ENCODE measurements at regions not wholly inside any gene's neighbourhood (a gene's known extent, or its start where the extent isn't known, plus 50 kb on each side); places are given as distances from the start of the nearest gene placed in this dataset.

- no peak overlapping the region for H3K4me3 ChIP-seq
- no peak for TF ChIP-seq CTCF (IDR thresholded peaks at IDR 0.05; ENCODE audit: low read depth, low read length)
- H3K27me3 ChIP-seq: no peaks in the 10 kb centered on the region
- H3K9me3 ChIP-seq (ENCODE audit: low read depth): no peaks in the 10 kb centered on the region
- H3K4me1 ChIP-seq (ENCODE audit: low read depth): no peaks in the 10 kb centered on the region
- no peak for DNase-seq (ENCODE audit: low read depth in 1 of 2, low spot score in 1 of 2)
- H3K27ac ChIP-seq: no peak overlapping the region
- H3K36me3 ChIP-seq: no peaks in the 10 kb centered on the region
Observed at GRCh38 chr11:37671321-37671720, 1073.3 kb upstream of the RAG2 start.

- no peak for TF ChIP-seq CTCF (IDR thresholded peaks at IDR 0.05; ENCODE audit: low read depth, low read length)
- Histone ChIP-seq H3K27ac (no peak overlapping the region), H3K4me3 (no peak overlapping the region), H3K4me1 (ENCODE audit: low read depth) (no peaks in the 10 kb centered on the region), H3K9me3 (ENCODE audit: low read depth) (no peaks in the 10 kb centered on the region), H3K36me3 (no peaks in the 10 kb centered on the region), H3K27me3 (no peaks in the 10 kb centered on the region)
- DNase-seq (ENCODE audit: low read depth in 1 of 2, low spot score in 1 of 2): no peak
Observed at GRCh38 chr11:37666960-37667359, 1068.9 kb upstream of the RAG2 start.

- TF ChIP-seq CTCF (IDR thresholded peaks at IDR 0.05; ENCODE audit: low read depth, low read length): peak; percentile 42
- H3K4me3 ChIP-seq: no peak overlapping the region
- H3K9me3 ChIP-seq (ENCODE audit: low read depth): no peaks in the 10 kb centered on the region
- no peaks in the 10 kb centered on the region for H3K27me3 ChIP-seq
- H3K4me1 ChIP-seq (ENCODE audit: low read depth): no peaks in the 10 kb centered on the region
- peak in 1 of 2 donors; percentile 30 for DNase-seq (ENCODE audit: low read depth in 1 of 2, low spot score in 1 of 2)
- no peak overlapping the region for H3K27ac ChIP-seq
- H3K36me3 ChIP-seq: no peaks in the 10 kb centered on the region
Observed at GRCh38 chr11:37657645-37658044, 1059.6 kb upstream of the RAG2 start.

- H3K4me1 ChIP-seq (ENCODE audit: low read depth): peaks cover 12% of the 10 kb centered on the region
Observed at GRCh38 chr11:37647767-37648166, 1049.7 kb upstream of the RAG2 start.

GRCh38 chr11:37643968-37644367 lies 1045.9 kb upstream of the RAG2 start:
- no peaks in the 10 kb centered on the region for H3K27me3 ChIP-seq
- no peaks in the 10 kb centered on the region for H3K9me3 ChIP-seq (ENCODE audit: low read depth)
- no peak overlapping the region for H3K4me3 ChIP-seq
- no peak for TF ChIP-seq CTCF (IDR thresholded peaks at IDR 0.05; ENCODE audit: low read depth, low read length)
- no peak overlapping the region for H3K27ac ChIP-seq
- no peaks in the 10 kb centered on the region for H3K36me3 ChIP-seq
- DNase-seq (ENCODE audit: low read depth in 1 of 2, low spot score in 1 of 2): no peak
- no peaks in the 10 kb centered on the region for H3K4me1 ChIP-seq (ENCODE audit: low read depth)

More at GRCh38 chr11:37647767-37648166, 1049.7 kb upstream of the RAG2 start:
- Histone ChIP-seq H3K4me3 (no peak overlapping the region), H3K9me3 (ENCODE audit: low read depth) (no peaks in the 10 kb centered on the region), H3K36me3 (no peaks in the 10 kb centered on the region), H3K27me3 (no peaks in the 10 kb centered on the region), H3K27ac (no peak overlapping the region)
- TF ChIP-seq CTCF (IDR thresholded peaks at IDR 0.05; ENCODE audit: low read depth, low read length): no peak
- no peak for DNase-seq (ENCODE audit: low read depth in 1 of 2, low spot score in 1 of 2)

GRCh38 chr11:37642296-37642695 lies 1044.3 kb upstream of the RAG2 start:
- Histone ChIP-seq H3K27ac (no peak overlapping the region), H3K9me3 (ENCODE audit: low read depth) (no peaks in the 10 kb centered on the region)
- no peak for DNase-seq (ENCODE audit: low read depth in 1 of 2, low spot score in 1 of 2)

More at GRCh38 chr11:37642296-37642695, 1044.3 kb upstream of the RAG2 start:
- H3K4me3 ChIP-seq: no peak overlapping the region
- H3K27me3 ChIP-seq: no peaks in the 10 kb centered on the region
- H3K4me1 ChIP-seq (ENCODE audit: low read depth): no peaks in the 10 kb centered on the region
- TF ChIP-seq CTCF (IDR thresholded peaks at IDR 0.05; ENCODE audit: low read depth, low read length): no peak
- H3K36me3 ChIP-seq: no peaks in the 10 kb centered on the region
